Mucosa of stomach (tissue), 1 donor: ENCODE measurements at regions not wholly inside any gene's neighbourhood (a gene's known extent, or its start where the extent isn't known, plus 50 kb on each side); places are given as distances from the start of the nearest gene placed in this dataset.

Experiments used
- H3K27me3 ChIP-seq: one replicate; pipeline ENCODE4 v1.7.0; 2013; ENCODE audit warnings: mild to moderate bottlenecking, low read length; ENCODE audit not compliant: control insufficient read depth, insufficient read depth
- H3K36me3 ChIP-seq: one replicate; pipeline ENCODE4 v1.7.0; 2013; ENCODE audit warnings: low read length; ENCODE audit not compliant: control insufficient read depth, insufficient read depth
- H3K4me1 ChIP-seq: one replicate; pipeline ENCODE4 v1.7.0; 2013; ENCODE audit warnings: mild to moderate bottlenecking, low read length; ENCODE audit not compliant: control insufficient read depth, insufficient read depth
- H3K4me3 ChIP-seq: one replicate; pipeline ENCODE4 v1.7.0; 2013; ENCODE audit warnings: low read length
- H3K9ac ChIP-seq: one replicate; pipeline ENCODE4 v1.7.0; 2013; ENCODE audit warnings: mild to moderate bottlenecking, low read length, moderate library complexity
- H3K9me3 ChIP-seq: one replicate; pipeline ENCODE4 v1.7.0; 2013; ENCODE audit warnings: mild to moderate bottlenecking, low read length, moderate library complexity; ENCODE audit not compliant: control insufficient read depth
- donor health status: Pancreatic carcinoma.

- H3K4me1 ChIP-seq, result no peaks in the 10 kb centered on the region
- no peak overlapping the region for H3K4me3 ChIP-seq
- H3K36me3 ChIP-seq, result no peaks in the 10 kb centered on the region
- H3K9me3 ChIP-seq, result no peaks in the 10 kb centered on the region
- no peak overlapping the region for H3K9ac ChIP-seq
- H3K27me3 ChIP-seq, result no peaks in the 10 kb centered on the region
These were observed 408.6 kb upstream of the FANCL start for GRCh38 chr2:58649756-58650155.

- no peaks in the 10 kb centered on the region for H3K36me3 ChIP-seq
- no peaks in the 10 kb centered on the region for H3K9me3 ChIP-seq
- H3K9ac ChIP-seq, result no peak overlapping the region
- H3K27me3 ChIP-seq, result no peaks in the 10 kb centered on the region
- no peaks in the 10 kb centered on the region for H3K4me1 ChIP-seq
- no peak overlapping the region for H3K4me3 ChIP-seq
These were observed 403.9 kb upstream of the FANCL start for GRCh38 chr2:58645017-58645416.

GRCh38 chr2:58644451-58644850 is 403.3 kb upstream of the FANCL start:
- Histone ChIP-seq H3K9me3 (no peaks in the 10 kb centered on the region), H3K36me3 (no peaks in the 10 kb centered on the region), H3K4me1 (no peaks in the 10 kb centered on the region), H3K9ac (no peak overlapping the region), H3K27me3 (no peaks in the 10 kb centered on the region), H3K4me3 (no peak overlapping the region)

GRCh38 chr2:58641001-58641400 is 399.9 kb upstream of the FANCL start:
- H3K9ac ChIP-seq, result no peak overlapping the region
- H3K36me3 ChIP-seq, result no peaks in the 10 kb centered on the region
- H3K4me1 ChIP-seq, result no peaks in the 10 kb centered on the region
- no peaks in the 10 kb centered on the region for H3K9me3 ChIP-seq
- H3K4me3 ChIP-seq, result no peak overlapping the region
- no peaks in the 10 kb centered on the region for H3K27me3 ChIP-seq

GRCh38 chr2:58640042-58640441 is 398.9 kb upstream of the FANCL start:
- no peaks in the 10 kb centered on the region for H3K36me3 ChIP-seq
- H3K9ac ChIP-seq, result no peak overlapping the region

GRCh38 chr2:58638256-58638805 is 397.2 kb upstream of the FANCL start:
- H3K4me1 ChIP-seq, result no peaks in the 10 kb centered on the region
- H3K4me3 ChIP-seq, result no peak overlapping the region
- H3K9ac ChIP-seq, result no peak overlapping the region
- no peaks in the 10 kb centered on the region for H3K9me3 ChIP-seq
- no peaks in the 10 kb centered on the region for H3K27me3 ChIP-seq
- H3K36me3 ChIP-seq, result no peaks in the 10 kb centered on the region

More at GRCh38 chr2:58640042-58640441, 398.9 kb upstream of the FANCL start:
- no peak overlapping the region for H3K4me3 ChIP-seq
- no peaks in the 10 kb centered on the region for H3K9me3 ChIP-seq
- no peaks in the 10 kb centered on the region for H3K27me3 ChIP-seq
- no peaks in the 10 kb centered on the region for H3K4me1 ChIP-seq

- Histone ChIP-seq H3K27me3 (no peaks in the 10 kb centered on the region), H3K4me3 (no peak overlapping the region), H3K9me3 (no peaks in the 10 kb centered on the region), H3K9ac (no peak overlapping the region), H3K36me3 (no peaks in the 10 kb centered on the region), H3K4me1 (no peaks in the 10 kb centered on the region)
These were observed 395.7 kb upstream of the FANCL start for GRCh38 chr2:58636872-58637271.

- no peaks in the 10 kb centered on the region for H3K9me3 ChIP-seq
- no peaks in the 10 kb centered on the region for H3K27me3 ChIP-seq
- no peaks in the 10 kb centered on the region for H3K36me3 ChIP-seq
- H3K4me3 ChIP-seq, result no peak overlapping the region
- no peaks in the 10 kb centered on the region for H3K4me1 ChIP-seq
- H3K9ac ChIP-seq, result no peak overlapping the region
These were observed 394.8 kb upstream of the FANCL start for GRCh38 chr2:58635801-58636375.

- Histone ChIP-seq H3K4me1 (no peaks in the 10 kb centered on the region), H3K4me3 (no peak overlapping the region), H3K9me3 (no peaks in the 10 kb centered on the region), H3K36me3 (no peaks in the 10 kb centered on the region), H3K27me3 (no peaks in the 10 kb centered on the region), H3K9ac (no peak overlapping the region)
These were observed 393.7 kb upstream of the FANCL start for GRCh38 chr2:58634653-58635370.

GRCh38 chr2:58633613-58634365 is 392.7 kb upstream of the FANCL start:
- Histone ChIP-seq H3K36me3 (no peaks in the 10 kb centered on the region), H3K27me3 (no peaks in the 10 kb centered on the region)

GRCh38 chr2:58631986-58632385 is 390.9 kb upstream of the FANCL start:
- no peaks in the 10 kb centered on the region for H3K27me3 ChIP-seq
- H3K4me1 ChIP-seq, result no peaks in the 10 kb centered on the region
- no peak overlapping the region for H3K4me3 ChIP-seq
- H3K9ac ChIP-seq, result no peak overlapping the region
- H3K36me3 ChIP-seq, result no peaks in the 10 kb centered on the region
- no peaks in the 10 kb centered on the region for H3K9me3 ChIP-seq

More at GRCh38 chr2:58633613-58634365, 392.7 kb upstream of the FANCL start:
- Histone ChIP-seq H3K9me3 (no peaks in the 10 kb centered on the region), H3K9ac (no peak overlapping the region), H3K4me3 (no peak overlapping the region), H3K4me1 (no peaks in the 10 kb centered on the region)

- no peak overlapping the region for H3K4me3 ChIP-seq
- no peaks in the 10 kb centered on the region for H3K27me3 ChIP-seq
- no peaks in the 10 kb centered on the region for H3K9me3 ChIP-seq
- no peaks in the 10 kb centered on the region for H3K4me1 ChIP-seq
- no peaks in the 10 kb centered on the region for H3K36me3 ChIP-seq
- no peak overlapping the region for H3K9ac ChIP-seq
These were observed 388.5 kb upstream of the FANCL start for GRCh38 chr2:58629545-58630119.
